Endodermal cell (in vitro differentiated cells): ENCODE measurements at regions not wholly inside any gene's neighbourhood (a gene's known extent, or its start where the extent isn't known, plus 50 kb on each side); places are given as distances from the start of the nearest gene placed in this dataset.

ENCODE experiments used
- DNase-seq: peaks from one replicate; pipeline ENCODE4 v3.0.0-alpha.2; 2017
- H3K27ac ChIP-seq: 2 replicates; pipeline ENCODE4 v1.5.1; 2013; ENCODE audit warnings: mild to moderate bottlenecking, low read depth, low read length, moderate library complexity
- H3K27me3 ChIP-seq: 2 replicates; pipeline ENCODE4 v1.6.1; 2013; ENCODE audit warnings: mild to moderate bottlenecking, low read length, moderate library complexity; ENCODE audit not compliant: insufficient read depth, control insufficient read depth, poor library complexity, severe bottlenecking
- H3K36me3 ChIP-seq: 2 replicates; pipeline ENCODE4 v1.7.0; 2013; ENCODE audit warnings: mild to moderate bottlenecking, low read length, moderate library complexity; ENCODE audit not compliant: control insufficient read depth, insufficient read depth
- H3K4me1 ChIP-seq: one replicate; pipeline ENCODE4 v1.7.0; 2013; ENCODE audit warnings: low read length; ENCODE audit not compliant: control insufficient read depth, insufficient read depth
- H3K4me3 ChIP-seq: 2 replicates; pipeline ENCODE4 v1.5.1; 2013; ENCODE audit warnings: mild to moderate bottlenecking, low read length, moderate library complexity
- H3K9ac ChIP-seq: 2 replicates; pipeline ENCODE4 v1.6.1; 2013; ENCODE audit warnings: mild to moderate bottlenecking, low read length, moderate library complexity; ENCODE audit not compliant: poor library complexity, severe bottlenecking; ENCODE audit errors: extremely low read depth
- H3K9me3 ChIP-seq: 2 replicates; pipeline ENCODE4 v1.6.1; 2013; ENCODE audit warnings: mild to moderate bottlenecking, low read length, moderate library complexity; ENCODE audit not compliant: control insufficient read depth
- H3K27ac Mint-ChIP-seq: 2 replicates; pipeline ENCODE4 v1.8.0; 2020; ENCODE audit warnings: mixed read lengths
- H3K27me3 Mint-ChIP-seq: 2 replicates; pipeline ENCODE4 v1.8.0; 2021; ENCODE audit warnings: mild to moderate bottlenecking, mixed read lengths; ENCODE audit not compliant: insufficient read depth
- H3K36me3 Mint-ChIP-seq: 2 replicates; pipeline ENCODE4 v1.8.0; 2020; ENCODE audit warnings: low read depth, mixed read lengths
- H3K4me1 Mint-ChIP-seq: 2 replicates; pipeline ENCODE4 v1.8.0; 2020; ENCODE audit warnings: mixed read lengths
- H3K4me3 Mint-ChIP-seq: 2 replicates; pipeline ENCODE4 v1.8.0; 2020; ENCODE audit warnings: mild to moderate bottlenecking, moderate library complexity, mixed read lengths
- H3K9me3 Mint-ChIP-seq: 2 replicates; pipeline ENCODE4 v1.8.0; 2020; ENCODE audit warnings: mild to moderate bottlenecking, mixed read lengths
- WGBS, 2 experiments: methylation state at CpG; one replicate each; pipeline versions ENCODE4 v1.1.5 to v1.1.7; 2013; ENCODE audit warnings: missing lambda C conversion rate in 2 of 2, mixed read lengths in 1 of 2; ENCODE audit not compliant: insufficient coverage in 1 of 2, insufficient read length in 1 of 2; 5-methylcytosine and 5-hydroxymethylcytosine counted together
- TF ChIP-seq, protein P1 (sequence below): fragments of 200-600 bp; sonication (generic); conservative IDR thresholded peaks from 2 replicates; pipeline ENCODE4 v1.5.0; 2021; ENCODE audit warnings: antibody characterized with exemption, mild to moderate bottlenecking

- no peak overlapping the region for H3K27ac ChIP-seq
- no peaks in the 10 kb centered on the region for H3K9me3 Mint-ChIP-seq
- H3K27ac Mint-ChIP-seq = no peak overlapping the region
- H3K9me3 ChIP-seq = no peaks in the 10 kb centered on the region
- H3K4me3 Mint-ChIP-seq = no peak overlapping the region
- no peak overlapping the region for H3K4me3 ChIP-seq
- H3K27me3 ChIP-seq = no peaks in the 10 kb centered on the region
- no peaks in the 10 kb centered on the region for H3K4me1 ChIP-seq
- no peaks in the 10 kb centered on the region for H3K36me3 ChIP-seq
- 92% methylated on average over 4 of the region's 4 CpGs for WGBS, 2 experiments
- TF ChIP-seq, protein P1, sequence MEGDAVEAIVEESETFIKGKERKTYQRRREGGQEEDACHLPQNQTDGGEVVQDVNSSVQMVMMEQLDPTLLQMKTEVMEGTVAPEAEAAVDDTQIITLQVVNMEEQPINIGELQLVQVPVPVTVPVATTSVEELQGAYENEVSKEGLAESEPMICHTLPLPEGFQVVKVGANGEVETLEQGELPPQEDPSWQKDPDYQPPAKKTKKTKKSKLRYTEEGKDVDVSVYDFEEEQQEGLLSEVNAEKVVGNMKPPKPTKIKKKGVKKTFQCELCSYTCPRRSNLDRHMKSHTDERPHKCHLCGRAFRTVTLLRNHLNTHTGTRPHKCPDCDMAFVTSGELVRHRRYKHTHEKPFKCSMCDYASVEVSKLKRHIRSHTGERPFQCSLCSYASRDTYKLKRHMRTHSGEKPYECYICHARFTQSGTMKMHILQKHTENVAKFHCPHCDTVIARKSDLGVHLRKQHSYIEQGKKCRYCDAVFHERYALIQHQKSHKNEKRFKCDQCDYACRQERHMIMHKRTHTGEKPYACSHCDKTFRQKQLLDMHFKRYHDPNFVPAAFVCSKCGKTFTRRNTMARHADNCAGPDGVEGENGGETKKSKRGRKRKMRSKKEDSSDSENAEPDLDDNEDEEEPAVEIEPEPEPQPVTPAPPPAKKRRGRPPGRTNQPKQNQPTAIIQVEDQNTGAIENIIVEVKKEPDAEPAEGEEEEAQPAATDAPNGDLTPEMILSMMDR = no peak
- no peaks in the 10 kb centered on the region for H3K27me3 Mint-ChIP-seq
- H3K9ac ChIP-seq = no peak overlapping the region
- no peaks in the 10 kb centered on the region for H3K36me3 Mint-ChIP-seq
- H3K4me1 Mint-ChIP-seq = no peaks in the 10 kb centered on the region
- DNase-seq = no peak
These were observed 789.6 kb upstream of the SLC8A1 start for GRCh38 chr2:41241325-41242000.

GRCh38 chr2:41242001-41242331, 790.1 kb upstream of the SLC8A1 start:
- no peaks in the 10 kb centered on the region for H3K27me3 ChIP-seq
- no peaks in the 10 kb centered on the region for H3K4me1 Mint-ChIP-seq
- no peaks in the 10 kb centered on the region for H3K36me3 Mint-ChIP-seq
- H3K9me3 Mint-ChIP-seq = no peaks in the 10 kb centered on the region
- H3K27ac Mint-ChIP-seq = no peak overlapping the region
- H3K36me3 ChIP-seq = no peaks in the 10 kb centered on the region
- no peaks in the 10 kb centered on the region for H3K4me1 ChIP-seq
- H3K9ac ChIP-seq = no peak overlapping the region
- 87 to 95% methylated on average over 4 of the region's 4 CpGs for WGBS, 2 experiments
- H3K4me3 Mint-ChIP-seq = no peak overlapping the region
- no peak for DNase-seq
- H3K27me3 Mint-ChIP-seq = no peaks in the 10 kb centered on the region
- no peak overlapping the region for H3K4me3 ChIP-seq
- no peak overlapping the region for H3K27ac ChIP-seq
- TF ChIP-seq, protein P1 = no peak
- no peaks in the 10 kb centered on the region for H3K9me3 ChIP-seq

GRCh38 chr2:41267929-41268659, 779.7 kb upstream of the PKDCC start:
- no peaks in the 10 kb centered on the region for H3K27me3 Mint-ChIP-seq
- no peak for DNase-seq
- WGBS, 2 experiments = 86 to 96% methylated on average over 5 to 7 of the region's 7 CpGs
- Histone ChIP-seq H3K36me3 (no peaks in the 10 kb centered on the region), H3K4me1 (no peaks in the 10 kb centered on the region), H3K27me3 (no peaks in the 10 kb centered on the region), H3K9ac (no peak overlapping the region), H3K4me3 (no peak overlapping the region), H3K27ac (no peak overlapping the region), H3K9me3 (no peaks in the 10 kb centered on the region)
- TF ChIP-seq, protein P1 = no peak
- no peak overlapping the region for H3K4me3 Mint-ChIP-seq
- no peak overlapping the region for H3K27ac Mint-ChIP-seq
- H3K9me3 Mint-ChIP-seq = no peaks in the 10 kb centered on the region
- H3K4me1 Mint-ChIP-seq = no peaks in the 10 kb centered on the region
- no peaks in the 10 kb centered on the region for H3K36me3 Mint-ChIP-seq
